ENCODE measurements at regions not wholly inside any gene's neighbourhood (a gene's known extent, or its start where the extent isn't known, plus 50 kb on each side); places are given as distances from the start of the nearest gene placed in this dataset.

DNA sequence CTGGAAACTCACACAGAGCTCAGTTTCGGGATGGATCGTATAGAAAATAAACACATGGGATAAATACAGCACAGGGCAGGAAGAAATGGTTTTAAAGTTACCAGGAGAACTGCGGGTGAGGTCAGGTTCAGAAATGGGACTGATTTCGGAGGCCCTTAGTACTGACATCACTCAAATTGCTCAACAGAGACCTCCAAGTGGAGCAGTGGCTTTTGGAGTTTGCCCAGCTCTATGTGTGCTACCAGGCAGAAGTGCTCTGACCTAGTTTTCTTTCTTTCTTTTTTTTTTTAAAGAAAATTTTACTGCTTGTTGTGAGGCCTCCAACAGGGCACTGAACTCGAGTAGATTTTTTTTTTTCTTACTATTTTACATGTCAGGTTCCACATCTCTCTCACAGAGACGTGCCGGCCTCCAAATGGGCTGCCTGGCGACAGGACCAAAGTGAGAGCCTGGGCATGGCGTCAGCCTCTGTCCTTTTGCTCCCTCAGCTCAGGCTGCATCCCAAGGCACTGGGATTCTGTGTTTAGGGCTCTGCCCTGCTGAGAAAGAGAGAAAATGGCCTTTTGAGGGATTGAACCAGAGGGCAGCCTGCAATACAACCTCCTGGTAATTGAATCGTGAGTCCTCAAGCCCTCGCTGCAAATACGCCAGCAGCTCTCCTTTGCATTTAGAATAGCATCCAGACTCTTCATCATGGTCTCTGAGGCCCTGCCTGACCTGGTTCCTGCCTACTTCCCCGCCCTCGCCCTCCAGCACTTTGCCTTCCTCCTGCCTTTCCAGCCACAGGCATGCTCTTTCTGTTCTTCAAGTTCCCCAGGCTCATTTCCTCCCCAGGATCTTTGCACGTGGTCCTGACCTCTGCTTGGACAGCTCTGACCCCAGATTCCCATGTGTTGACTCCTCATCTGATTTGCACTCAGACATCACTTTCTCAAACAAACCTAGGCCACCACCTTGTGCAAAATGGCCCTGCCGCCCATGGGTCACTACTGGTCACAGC lies 173.5 kb downstream of the FGF1 start (continued):
- no peak for TF ChIP-seq GATA4 (IDR thresholded peaks at IDR 0.05; ENCODE audit: borderline replicate concordance, low read depth)
- TF ChIP-seq MIER2 (CRISPR knock-in tag; IDR thresholded peaks at IDR 0.05) = no peak
- no peak for TF ChIP-seq MBNL3 (CRISPR knock-in tag; conservative IDR thresholded peaks at IDR 0.05)
- TF ChIP-seq, protein P1, sequence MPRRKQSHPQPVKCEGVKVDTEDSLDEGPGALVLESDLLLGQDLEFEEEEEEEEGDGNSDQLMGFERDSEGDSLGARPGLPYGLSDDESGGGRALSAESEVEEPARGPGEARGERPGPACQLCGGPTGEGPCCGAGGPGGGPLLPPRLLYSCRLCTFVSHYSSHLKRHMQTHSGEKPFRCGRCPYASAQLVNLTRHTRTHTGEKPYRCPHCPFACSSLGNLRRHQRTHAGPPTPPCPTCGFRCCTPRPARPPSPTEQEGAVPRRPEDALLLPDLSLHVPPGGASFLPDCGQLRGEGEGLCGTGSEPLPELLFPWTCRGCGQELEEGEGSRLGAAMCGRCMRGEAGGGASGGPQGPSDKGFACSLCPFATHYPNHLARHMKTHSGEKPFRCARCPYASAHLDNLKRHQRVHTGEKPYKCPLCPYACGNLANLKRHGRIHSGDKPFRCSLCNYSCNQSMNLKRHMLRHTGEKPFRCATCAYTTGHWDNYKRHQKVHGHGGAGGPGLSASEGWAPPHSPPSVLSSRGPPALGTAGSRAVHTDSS (CRISPR knock-in tag; conservative IDR thresholded peaks at IDR 0.05) = no peak
- TF ChIP-seq MZF1 (CRISPR knock-in tag; IDR thresholded peaks at IDR 0.05; ENCODE audit: borderline replicate concordance) = no peak
- no peak for TF ChIP-seq ZNF367 (CRISPR knock-in tag; IDR thresholded peaks at IDR 0.05; ENCODE audit: borderline replicate concordance)
- TF ChIP-seq IRF9 (CRISPR knock-in tag; IDR thresholded peaks at IDR 0.05; ENCODE audit: borderline replicate concordance) = no peak
- no peak for TF ChIP-seq ERF (CRISPR knock-in tag; IDR thresholded peaks at IDR 0.05)
- TF ChIP-seq PAWR (CRISPR knock-in tag; IDR thresholded peaks at IDR 0.05; ENCODE audit: borderline replicate concordance) = no peak
- no peak for TF ChIP-seq ZNF562 (CRISPR knock-in tag; IDR thresholded peaks at IDR 0.05; ENCODE audit: borderline replicate concordance)
- no peak for TF ChIP-seq HIVEP1 (CRISPR knock-in tag; IDR thresholded peaks at IDR 0.05)
- no peak for TF ChIP-seq ZC3H4 (CRISPR knock-in tag; IDR thresholded peaks at IDR 0.05; ENCODE audit: borderline replicate concordance)
- TF ChIP-seq ZNF549 (CRISPR knock-in tag; IDR thresholded peaks at IDR 0.05) = no peak
- TF ChIP-seq, protein P2, sequence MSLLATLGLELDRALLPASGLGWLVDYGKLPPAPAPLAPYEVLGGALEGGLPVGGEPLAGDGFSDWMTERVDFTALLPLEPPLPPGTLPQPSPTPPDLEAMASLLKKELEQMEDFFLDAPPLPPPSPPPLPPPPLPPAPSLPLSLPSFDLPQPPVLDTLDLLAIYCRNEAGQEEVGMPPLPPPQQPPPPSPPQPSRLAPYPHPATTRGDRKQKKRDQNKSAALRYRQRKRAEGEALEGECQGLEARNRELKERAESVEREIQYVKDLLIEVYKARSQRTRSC (CRISPR knock-in tag; IDR thresholded peaks at IDR 0.05; ENCODE audit: low read depth) = no peak
- TF ChIP-seq ZNF709 (CRISPR knock-in tag; IDR thresholded peaks at IDR 0.05) = no peak
- TF ChIP-seq ZNF512B (CRISPR knock-in tag; IDR thresholded peaks at IDR 0.05; ENCODE audit: borderline replicate concordance) = no peak
- no peak for TF ChIP-seq ZSCAN30 (CRISPR knock-in tag; IDR thresholded peaks at IDR 0.05)
- TF ChIP-seq, protein P3, sequence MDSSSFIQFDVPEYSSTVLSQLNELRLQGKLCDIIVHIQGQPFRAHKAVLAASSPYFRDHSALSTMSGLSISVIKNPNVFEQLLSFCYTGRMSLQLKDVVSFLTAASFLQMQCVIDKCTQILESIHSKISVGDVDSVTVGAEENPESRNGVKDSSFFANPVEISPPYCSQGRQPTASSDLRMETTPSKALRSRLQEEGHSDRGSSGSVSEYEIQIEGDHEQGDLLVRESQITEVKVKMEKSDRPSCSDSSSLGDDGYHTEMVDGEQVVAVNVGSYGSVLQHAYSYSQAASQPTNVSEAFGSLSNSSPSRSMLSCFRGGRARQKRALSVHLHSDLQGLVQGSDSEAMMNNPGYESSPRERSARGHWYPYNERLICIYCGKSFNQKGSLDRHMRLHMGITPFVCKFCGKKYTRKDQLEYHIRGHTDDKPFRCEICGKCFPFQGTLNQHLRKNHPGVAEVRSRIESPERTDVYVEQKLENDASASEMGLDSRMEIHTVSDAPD (CRISPR knock-in tag; IDR thresholded peaks at IDR 0.05) = no peak
- TF ChIP-seq TFDP1 (CRISPR knock-in tag; IDR thresholded peaks at IDR 0.05; ENCODE audit: borderline replicate concordance) = no peak
- TF ChIP-seq ZNF10 (CRISPR knock-in tag; IDR thresholded peaks at IDR 0.05; ENCODE audit: borderline replicate concordance, low read depth) = no peak
